CD14-positive monocyte (primary cell): ENCODE measurements at regions not wholly inside any gene's neighbourhood (a gene's known extent, or its start where the extent isn't known, plus 50 kb on each side); places are given as distances from the start of the nearest gene placed in this dataset.

Experiments
- DNase-seq, 3 donors: peaks; one replicate each; pipeline ENCODE4 v3.0.0-alpha.2; 2011 to 2022
- H2AFZ ChIP-seq: 2 replicates; pipeline ENCODE4 v1.6.0; 2012; ENCODE audit warnings: mild to moderate bottlenecking, low read depth, low read length, inconsistent platforms; ENCODE audit not compliant: insufficient read depth, poor library complexity, severe bottlenecking
- H3K27ac ChIP-seq, 2 donors: 1 replicate in 1 of 2; 2 replicates in 1 of 2; pipeline ENCODE4 v1.5.1; 2012 to 2013; ENCODE audit warnings: low read length in 2 of 2, control low read depth in 1 of 2, inconsistent platforms in 1 of 2, low read depth in 1 of 2, mild to moderate bottlenecking in 1 of 2
- H3K27me3 ChIP-seq, 2 donors: one replicate each; pipeline versions ENCODE4 v1.6.0 to v1.6.1; 2011 to 2013; ENCODE audit warnings: low read length in 2 of 2; ENCODE audit not compliant: control insufficient read depth in 2 of 2, insufficient read depth in 2 of 2
- H3K36me3 ChIP-seq, 2 donors: replicated peaks in 1 of 2; 1 replicate in 1 of 2; 2 replicates in 1 of 2; pipeline versions ENCODE4 v1.5.1 to v1.6.1; 2012 to 2013; ENCODE audit warnings: low read length in 2 of 2, control low read depth in 1 of 2, inconsistent platforms in 1 of 2, mild to moderate bottlenecking in 1 of 2; ENCODE audit not compliant: insufficient read depth in 2 of 2, control insufficient read depth in 1 of 2
- H3K4me1 ChIP-seq, 2 donors: 1 replicate in 1 of 2; 2 replicates in 1 of 2; pipeline versions ENCODE4 v1.5.1 to v1.6.1; 2012 to 2013; ENCODE audit warnings: low read length in 2 of 2, control low read depth in 1 of 2, inconsistent platforms in 1 of 2, mild to moderate bottlenecking in 1 of 2, moderate library complexity in 1 of 2; ENCODE audit not compliant: insufficient read depth in 2 of 2, control insufficient read depth in 1 of 2
- H3K4me2 ChIP-seq: replicated peaks from 2 replicates; pipeline ENCODE3; 2012; ENCODE audit warnings: low read length, moderate library complexity, mild to moderate bottlenecking; ENCODE audit not compliant: poor library complexity, severe bottlenecking; ENCODE audit errors: extremely low read depth
- H3K4me3 ChIP-seq, 3 experiments: fragments of 200-600 bp in 1 of 3; sonication (generic) in 1 of 3; replicated peaks in 1 of 3; 1 replicate in 2 of 3; 2 replicates in 1 of 3; pipeline ENCODE4 v1.5.1; 2011 to 2013; ENCODE audit warnings: low read length in 3 of 3, mild to moderate bottlenecking in 3 of 3, control low read depth in 2 of 3, low read depth in 2 of 3, inconsistent platforms in 1 of 3, moderate library complexity in 1 of 3
- H3K79me2 ChIP-seq: 2 replicates; pipeline ENCODE4 v1.6.0; 2012; ENCODE audit warnings: mild to moderate bottlenecking, control low read depth, inconsistent platforms, low read length, moderate library complexity; ENCODE audit not compliant: insufficient read depth
- H3K9ac ChIP-seq: 2 replicates; pipeline ENCODE4 v1.6.0; 2017; ENCODE audit warnings: low read length, mild to moderate bottlenecking; ENCODE audit not compliant: insufficient read depth, poor library complexity, severe bottlenecking
- H3K9me3 ChIP-seq, 2 donors: replicated peaks in 1 of 2; 1 replicate in 1 of 2; 2 replicates in 1 of 2; pipeline versions ENCODE4 v1.5.1 to v1.6.1; 2012 to 2013; ENCODE audit warnings: low read length in 2 of 2, control low read depth in 1 of 2; ENCODE audit not compliant: control insufficient read depth in 1 of 2, insufficient read depth in 1 of 2
- H4K20me1 ChIP-seq: 2 replicates; pipeline ENCODE4 v1.6.0; 2012; ENCODE audit warnings: mild to moderate bottlenecking, low read length, control low read depth, moderate library complexity; ENCODE audit not compliant: insufficient read depth
- H3K27ac Mint-ChIP-seq, 7 donors: one replicate each; pipeline ENCODE4 v1.8.0; 2020; ENCODE audit warnings: mild to moderate bottlenecking in 7 of 7, mixed read lengths in 7 of 7, moderate library complexity in 6 of 7, inconsistent platforms in 2 of 7
- H3K27me3 Mint-ChIP-seq, 3 donors: one replicate each; pipeline ENCODE4 v1.8.0; 2021 to 2022; ENCODE audit warnings: low read depth in 3 of 3, mild to moderate bottlenecking in 3 of 3, mixed read lengths in 3 of 3, moderate library complexity in 3 of 3, inconsistent platforms in 1 of 3
- H3K36me3 Mint-ChIP-seq, 2 donors: one replicate each; pipeline ENCODE4 v1.8.0; 2020; ENCODE audit warnings: mixed read lengths in 2 of 2, inconsistent platforms in 1 of 2, mild to moderate bottlenecking in 1 of 2
- H3K4me1 Mint-ChIP-seq: one replicate; pipeline ENCODE4 v1.8.0; 2020; ENCODE audit warnings: mild to moderate bottlenecking, mixed read lengths
- H3K4me3 Mint-ChIP-seq, 2 donors: one replicate each; pipeline ENCODE4 v1.8.0; 2020; ENCODE audit warnings: mild to moderate bottlenecking in 2 of 2, mixed read lengths in 2 of 2, moderate library complexity in 1 of 2
- H3K9me3 Mint-ChIP-seq, 7 donors: one replicate each; pipeline ENCODE4 v1.8.0; 2020 to 2022; ENCODE audit warnings: mixed read lengths in 7 of 7, mild to moderate bottlenecking in 6 of 7, moderate library complexity in 6 of 7, inconsistent platforms in 2 of 7
- WGBS: methylation state at CpG from one replicate; pipeline ENCODE4 v1.1.5; 2013; ENCODE audit warnings: missing lambda C conversion rate; ENCODE audit not compliant: insufficient coverage; 5-methylcytosine and 5-hydroxymethylcytosine counted together
- intact Hi-C, 2 donors: fragments of 100-400 bp; cut with micrococcal nuclease; formaldehyde crosslinking; loops; one replicate each; pipeline versions ENCODE4 v1.15.0 to v1.15.1; 2023
- TF ChIP-seq, protein P1 (sequence below): fragments of 200-600 bp; IDR thresholded peaks from one replicate; pipeline ENCODE4 v1.8.0; 2022; ENCODE audit warnings: antibody characterized with exemption, mild to moderate bottlenecking

DNA sequence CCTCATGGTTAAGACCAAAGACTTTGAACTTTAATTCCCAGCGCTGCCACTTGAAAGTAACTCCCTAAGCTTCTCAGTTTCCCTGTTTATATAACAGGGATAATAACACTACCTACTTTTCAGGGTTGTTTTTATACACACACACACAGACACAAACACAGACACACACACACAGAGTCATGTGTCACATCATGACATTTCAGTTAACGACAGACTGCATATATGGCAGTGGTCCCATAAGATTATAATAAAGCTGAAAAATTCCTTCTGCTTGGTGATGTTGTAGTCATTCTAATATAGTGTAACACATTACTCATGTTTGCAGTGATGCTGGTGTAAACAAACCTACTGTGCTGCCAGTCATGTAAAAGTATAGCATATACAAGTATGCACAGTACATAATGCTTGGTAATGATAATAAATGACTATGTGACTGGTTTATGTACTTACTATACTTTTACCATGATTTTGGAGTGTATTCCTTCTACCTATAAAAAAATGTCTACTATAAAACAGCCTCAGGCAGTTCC lies 89.2 kb upstream of the ITGA4 start:
- Histone ChIP-seq H3K36me3 (no peaks in the 10 kb centered on the region), H3K9ac (no peak overlapping the region), H3K4me3 (no peak overlapping the region), H3K79me2 (no peaks in the 10 kb centered on the region), H3K4me2 (no peak overlapping the region), H3K27ac (no peak overlapping the region), H3K27me3 (no peaks in the 10 kb centered on the region), H3K4me1 (peaks cover 13 to 16% of the 10 kb centered on the region in 2 donors), H2AFZ (no peak overlapping the region), H4K20me1 (no peaks in the 10 kb centered on the region), H3K9me3 (no peaks in the 10 kb centered on the region)
- TF ChIP-seq, protein P1, sequence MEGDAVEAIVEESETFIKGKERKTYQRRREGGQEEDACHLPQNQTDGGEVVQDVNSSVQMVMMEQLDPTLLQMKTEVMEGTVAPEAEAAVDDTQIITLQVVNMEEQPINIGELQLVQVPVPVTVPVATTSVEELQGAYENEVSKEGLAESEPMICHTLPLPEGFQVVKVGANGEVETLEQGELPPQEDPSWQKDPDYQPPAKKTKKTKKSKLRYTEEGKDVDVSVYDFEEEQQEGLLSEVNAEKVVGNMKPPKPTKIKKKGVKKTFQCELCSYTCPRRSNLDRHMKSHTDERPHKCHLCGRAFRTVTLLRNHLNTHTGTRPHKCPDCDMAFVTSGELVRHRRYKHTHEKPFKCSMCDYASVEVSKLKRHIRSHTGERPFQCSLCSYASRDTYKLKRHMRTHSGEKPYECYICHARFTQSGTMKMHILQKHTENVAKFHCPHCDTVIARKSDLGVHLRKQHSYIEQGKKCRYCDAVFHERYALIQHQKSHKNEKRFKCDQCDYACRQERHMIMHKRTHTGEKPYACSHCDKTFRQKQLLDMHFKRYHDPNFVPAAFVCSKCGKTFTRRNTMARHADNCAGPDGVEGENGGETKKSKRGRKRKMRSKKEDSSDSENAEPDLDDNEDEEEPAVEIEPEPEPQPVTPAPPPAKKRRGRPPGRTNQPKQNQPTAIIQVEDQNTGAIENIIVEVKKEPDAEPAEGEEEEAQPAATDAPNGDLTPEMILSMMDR, result no peak
- Mint-ChIP-seq H3K4me3 (no peak overlapping the region), H3K27ac (no peak overlapping the region), H3K4me1 (peaks cover 27% of the 10 kb centered on the region), H3K27me3 (no peaks in the 10 kb centered on the region), H3K36me3 (no peaks in the 10 kb centered on the region), H3K9me3 (no peaks in the 10 kb centered on the region)
- WGBS, result 80% methylated on average over 1 of the region's 2 CpGs
- DNase-seq, result no peak
- intact Hi-C loops, result no loop called here

DNA sequence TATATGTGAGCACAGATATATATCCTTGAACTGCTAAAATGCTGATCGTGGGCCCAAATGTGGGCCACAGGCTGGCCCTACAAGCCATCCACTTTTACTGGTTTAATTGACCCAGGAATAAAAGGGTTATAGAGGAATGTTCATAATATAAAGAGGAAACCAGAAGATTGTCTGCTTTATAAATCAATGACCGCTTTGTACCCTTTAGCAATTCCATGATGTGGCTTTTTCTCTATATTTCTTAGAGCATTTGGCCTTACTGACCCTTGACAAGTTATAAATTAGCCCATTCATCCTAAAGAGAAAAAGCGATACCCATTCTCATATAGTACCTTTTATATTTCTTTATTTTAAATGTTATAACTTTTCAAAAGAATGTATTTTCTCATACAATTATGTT lies 87.1 kb upstream of the ITGA4 start:
- H3K27ac Mint-ChIP-seq, result no peak overlapping the region
- H3K4me2 ChIP-seq, result no peak overlapping the region
- H3K36me3 Mint-ChIP-seq, result no peaks in the 10 kb centered on the region
- peaks cover 7% of the 10 kb centered on the region in 2 donors for H3K4me1 ChIP-seq
- no peaks in the 10 kb centered on the region for H3K79me2 ChIP-seq
- no peak overlapping the region for H3K4me3 Mint-ChIP-seq
- no peaks in the 10 kb centered on the region for H3K9me3 Mint-ChIP-seq
- TF ChIP-seq, protein P1, result no peak
- 100% methylated on average over 1 of the region's 3 CpGs for WGBS
- no peak overlapping the region for H2AFZ ChIP-seq
- H3K27me3 ChIP-seq, result no peaks in the 10 kb centered on the region
- no peak for DNase-seq
- intact Hi-C loops, result no loop called here
- H3K4me1 Mint-ChIP-seq, result peaks cover 18% of the 10 kb centered on the region
- H3K9me3 ChIP-seq, result no peaks in the 10 kb centered on the region
- no peaks in the 10 kb centered on the region for H3K27me3 Mint-ChIP-seq
- no peaks in the 10 kb centered on the region for H4K20me1 ChIP-seq
- no peak overlapping the region for H3K9ac ChIP-seq
- no peaks in the 10 kb centered on the region for H3K36me3 ChIP-seq
- H3K27ac ChIP-seq, result no peak overlapping the region
- H3K4me3 ChIP-seq, result no peak overlapping the region
